H1 (cell line): ENCODE measurements at regions not wholly inside any gene's neighbourhood (a gene's known extent, or its start where the extent isn't known, plus 50 kb on each side); places are given as distances from the start of the nearest gene placed in this dataset.

Experiments
- CEBPB ChIP-seq: IDR thresholded peaks from 2 replicates; pipeline ENCODE4 v1.6.1; 2012; ENCODE audit warnings: low read depth, low read length
- EP300 ChIP-seq, 2 experiments: IDR thresholded peaks; 1 replicate in 1 of 2; 2 replicates in 1 of 2; pipeline ENCODE4 v1.6.1; 2011 to 2012; ENCODE audit warnings: low read depth in 2 of 2, low read length in 2 of 2, mild to moderate bottlenecking in 2 of 2, borderline replicate concordance in 1 of 2, inconsistent platforms in 1 of 2, moderate library complexity in 1 of 2
- EZH2 ChIP-seq: fragments of 200-600 bp; sonication (generic); IDR thresholded peaks from 2 replicates; pipeline ENCODE4 v1.7.1; 2012; ENCODE audit warnings: low read depth, mild to moderate bottlenecking, moderate library complexity, low read length, inconsistent platforms; ENCODE audit not compliant: severe bottlenecking
- POLR2A ChIP-seq, 2 experiments: IDR thresholded peaks; 1 replicate in 1 of 2; 2 replicates in 1 of 2; pipeline ENCODE4 v1.6.1; 2011; ENCODE audit warnings: low read depth in 2 of 2, low read length in 2 of 2, mild to moderate bottlenecking in 2 of 2; ENCODE audit errors: control extremely low read depth in 1 of 2
- POLR2AphosphoS5 ChIP-seq: IDR thresholded peaks from 2 replicates; pipeline ENCODE4 v1.6.1; 2011; ENCODE audit warnings: low read depth, low read length
- RFX5 ChIP-seq: IDR thresholded peaks from 2 replicates; pipeline ENCODE4 v1.6.1; 2011; ENCODE audit warnings: low read depth, low read length, improper control_type of control experiment, borderline replicate concordance
- TF ChIP-seq, protein P1 (sequence below): IDR thresholded peaks from 2 replicates; pipeline ENCODE4 v1.6.1; 2012; ENCODE audit warnings: inconsistent platforms
- TF ChIP-seq, protein P2 (sequence below), 3 experiments: IDR thresholded peaks; 1 replicate in 2 of 3; 2 replicates in 1 of 3; pipeline versions ENCODE4 v1.5.1 to v1.6.1; 2011; ENCODE audit warnings: low read length in 3 of 3, mild to moderate bottlenecking in 3 of 3, inconsistent platforms in 2 of 3, low read depth in 1 of 3, moderate library complexity in 1 of 3; ENCODE audit not compliant: insufficient read depth in 1 of 3; ENCODE audit errors: control extremely low read depth in 1 of 3
- TF ChIP-seq, protein P3 (sequence below): IDR thresholded peaks from 2 replicates; pipeline ENCODE4 v1.6.1; 2012; ENCODE audit warnings: low read length, inconsistent platforms

DNA sequence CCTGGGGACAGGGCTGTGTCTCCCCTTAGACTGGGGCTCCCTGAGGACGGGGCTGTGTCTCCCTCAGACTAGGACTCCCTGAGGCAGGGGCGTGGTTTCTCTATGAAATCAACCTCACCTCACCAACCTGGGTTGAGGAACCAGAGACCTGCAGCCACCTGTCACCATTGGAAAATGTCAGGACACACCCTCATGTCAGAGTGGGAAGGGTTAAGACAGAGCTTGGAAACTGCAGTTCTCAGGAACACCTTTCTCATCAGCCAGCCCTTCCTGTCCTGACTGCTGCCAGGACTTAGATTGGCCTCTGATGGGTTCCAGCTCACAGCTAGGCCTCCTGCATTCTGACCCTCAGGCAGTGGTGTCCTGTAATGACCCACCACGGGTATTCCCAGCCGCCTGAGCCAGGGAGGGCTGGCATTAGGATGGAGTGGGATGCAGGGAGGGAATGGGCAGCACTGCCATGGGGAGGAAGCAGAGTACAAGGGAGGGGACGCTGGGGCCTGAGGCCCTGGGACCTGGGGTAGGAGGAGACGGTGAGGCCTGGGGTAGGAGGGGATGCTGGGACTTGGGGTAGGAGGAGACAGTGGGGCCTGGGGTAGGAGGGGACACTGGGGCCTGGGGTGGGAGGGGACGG, 76.3 kb downstream of the MRPL14 start:
- TF ChIP-seq, protein P1, sequence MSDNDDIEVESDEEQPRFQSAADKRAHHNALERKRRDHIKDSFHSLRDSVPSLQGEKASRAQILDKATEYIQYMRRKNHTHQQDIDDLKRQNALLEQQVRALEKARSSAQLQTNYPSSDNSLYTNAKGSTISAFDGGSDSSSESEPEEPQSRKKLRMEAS: no peak
- TF ChIP-seq, protein P2, sequence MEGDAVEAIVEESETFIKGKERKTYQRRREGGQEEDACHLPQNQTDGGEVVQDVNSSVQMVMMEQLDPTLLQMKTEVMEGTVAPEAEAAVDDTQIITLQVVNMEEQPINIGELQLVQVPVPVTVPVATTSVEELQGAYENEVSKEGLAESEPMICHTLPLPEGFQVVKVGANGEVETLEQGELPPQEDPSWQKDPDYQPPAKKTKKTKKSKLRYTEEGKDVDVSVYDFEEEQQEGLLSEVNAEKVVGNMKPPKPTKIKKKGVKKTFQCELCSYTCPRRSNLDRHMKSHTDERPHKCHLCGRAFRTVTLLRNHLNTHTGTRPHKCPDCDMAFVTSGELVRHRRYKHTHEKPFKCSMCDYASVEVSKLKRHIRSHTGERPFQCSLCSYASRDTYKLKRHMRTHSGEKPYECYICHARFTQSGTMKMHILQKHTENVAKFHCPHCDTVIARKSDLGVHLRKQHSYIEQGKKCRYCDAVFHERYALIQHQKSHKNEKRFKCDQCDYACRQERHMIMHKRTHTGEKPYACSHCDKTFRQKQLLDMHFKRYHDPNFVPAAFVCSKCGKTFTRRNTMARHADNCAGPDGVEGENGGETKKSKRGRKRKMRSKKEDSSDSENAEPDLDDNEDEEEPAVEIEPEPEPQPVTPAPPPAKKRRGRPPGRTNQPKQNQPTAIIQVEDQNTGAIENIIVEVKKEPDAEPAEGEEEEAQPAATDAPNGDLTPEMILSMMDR (IDR thresholded peaks at IDR 0.05; ENCODE audit: control extremely low read depth in 1 of 3, insufficient read depth in 1 of 3, low read depth in 1 of 3, low read length in 3 of 3): no peak
- TF ChIP-seq EZH2 (no peak), CEBPB (no peak), POLR2A (IDR thresholded peaks at IDR 0.05; ENCODE audit: control extremely low read depth in 1 of 2, low read depth in 2 of 2, low read length in 2 of 2) (no peak), EP300 (IDR thresholded peaks at IDR 0.05; ENCODE audit: borderline replicate concordance in 1 of 2, low read depth in 2 of 2, low read length in 2 of 2) (no peak), POLR2AphosphoS5 (no peak), RFX5 (no peak)
- TF ChIP-seq, protein P3, sequence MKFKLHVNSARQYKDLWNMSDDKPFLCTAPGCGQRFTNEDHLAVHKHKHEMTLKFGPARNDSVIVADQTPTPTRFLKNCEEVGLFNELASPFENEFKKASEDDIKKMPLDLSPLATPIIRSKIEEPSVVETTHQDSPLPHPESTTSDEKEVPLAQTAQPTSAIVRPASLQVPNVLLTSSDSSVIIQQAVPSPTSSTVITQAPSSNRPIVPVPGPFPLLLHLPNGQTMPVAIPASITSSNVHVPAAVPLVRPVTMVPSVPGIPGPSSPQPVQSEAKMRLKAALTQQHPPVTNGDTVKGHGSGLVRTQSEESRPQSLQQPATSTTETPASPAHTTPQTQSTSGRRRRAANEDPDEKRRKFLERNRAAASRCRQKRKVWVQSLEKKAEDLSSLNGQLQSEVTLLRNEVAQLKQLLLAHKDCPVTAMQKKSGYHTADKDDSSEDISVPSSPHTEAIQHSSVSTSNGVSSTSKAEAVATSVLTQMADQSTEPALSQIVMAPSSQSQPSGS: no peak
